ENCODE measurements at regions not wholly inside any gene's neighbourhood (a gene's known extent, or its start where the extent isn't known, plus 50 kb on each side); places are given as distances from the start of the nearest gene placed in this dataset.

- TF ChIP-seq EZH2 (IDR thresholded peaks at IDR 0.05; ENCODE audit: borderline replicate concordance, insufficient read depth, low read depth, low read length, poor library complexity, severe bottlenecking) (no peak), CTCF (IDR thresholded peaks at IDR 0.05) (no peak)
Measured at GRCh38 chr7:115840702-115841101, 189.9 kb downstream of the TFEC start.
